HepG2 (cell line): ENCODE measurements at regions not wholly inside any gene's neighbourhood (a gene's known extent, or its start where the extent isn't known, plus 50 kb on each side); places are given as distances from the start of the nearest gene placed in this dataset.

Experiments used
- ETS1 ChIP-seq: sonication (generic); formaldehyde crosslinking; IDR thresholded peaks from 2 replicates; pipeline ENCODE4 v1.4.0; 2020; ENCODE audit warnings: missing genetic modification reagents
- MED1 ChIP-seq: sonication (generic); formaldehyde crosslinking; IDR thresholded peaks from 2 replicates; pipeline ENCODE4 v1.4.0; 2020; ENCODE audit warnings: missing genetic modification reagents

DNA sequence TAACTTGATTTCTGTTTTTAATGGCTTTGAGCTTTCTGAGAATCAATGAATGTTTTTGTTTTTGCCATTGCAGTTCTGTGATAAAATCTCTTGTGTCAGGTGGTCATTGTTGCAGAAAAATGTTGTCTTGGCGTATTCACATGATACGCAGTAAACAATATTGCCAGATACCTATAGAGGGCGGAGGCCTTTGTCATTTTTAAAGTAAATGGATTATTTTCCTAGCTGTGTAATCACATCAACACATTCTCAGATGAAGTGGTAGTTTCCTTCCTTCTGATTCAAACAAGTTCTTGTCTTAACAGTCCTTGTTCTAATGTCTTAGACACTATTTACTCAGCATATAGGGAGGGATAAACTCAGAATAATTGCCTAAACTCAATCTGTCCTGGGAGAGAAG, 109.9 kb upstream of the DAB2 start:
- TF ChIP-seq MED1 (no peak), ETS1 (CRISPR knock-in tag) (no peak)
